CD1c-positive myeloid dendritic cell (primary cell): ENCODE measurements at regions not wholly inside any gene's neighbourhood (a gene's known extent, or its start where the extent isn't known, plus 50 kb on each side); places are given as distances from the start of the nearest gene placed in this dataset.

Experiments
- DNase-seq: peaks from one replicate; pipeline ENCODE4 v3.0.0-alpha.2; 2016; ENCODE audit errors: extremely low spot score

GRCh38 chr6:105494688-105495087 lies 91.8 kb upstream of the PREP start:
- no peak for DNase-seq

- DNase-seq: no peak
Observed at GRCh38 chr6:105493736-105494135, 90.9 kb upstream of the PREP start.

- DNase-seq: no peak
Observed at GRCh38 chr6:105492706-105493673, 90.1 kb upstream of the PREP start.

GRCh38 chr6:105489216-105489530 lies 86.3 kb upstream of the PREP start:
- peak; percentile 17 for DNase-seq

GRCh38 chr6:105488516-105489215 lies 85.8 kb upstream of the PREP start:
- peak; percentile 40 for DNase-seq

GRCh38 chr6:105487040-105487790 lies 84.3 kb upstream of the PREP start:
- no peak for DNase-seq

GRCh38 chr6:105485456-105485855 lies 82.6 kb upstream of the PREP start:
- DNase-seq: no peak

GRCh38 chr6:105484238-105485161 lies 81.6 kb upstream of the PREP start:
- peak; percentile 66 for DNase-seq

- DNase-seq: no peak
Observed at GRCh38 chr6:105483492-105483891, 80.6 kb upstream of the PREP start.

GRCh38 chr6:105482921-105483320 lies 80.0 kb upstream of the PREP start:
- no peak for DNase-seq

GRCh38 chr6:105482227-105482844 lies 79.5 kb upstream of the PREP start:
- no peak for DNase-seq

GRCh38 chr6:105476978-105477377 lies 74.1 kb upstream of the PREP start:
- no peak for DNase-seq

GRCh38 chr6:105474234-105474633 lies 71.4 kb upstream of the PREP start:
- no peak for DNase-seq

GRCh38 chr6:105469946-105470345 lies 67.1 kb upstream of the PREP start:
- DNase-seq: no peak

- no peak for DNase-seq
Observed at GRCh38 chr6:105468850-105469249, 66.0 kb upstream of the PREP start.

GRCh38 chr6:105460860-105461259 lies 58.0 kb upstream of the PREP start:
- DNase-seq: no peak

GRCh38 chr6:105459864-105460263 lies 57.0 kb upstream of the PREP start:
- no peak for DNase-seq

- DNase-seq: no peak
Observed at GRCh38 chr6:105459049-105459448, 56.2 kb upstream of the PREP start.

- no peak for DNase-seq
Observed at GRCh38 chr6:105458551-105458950, 55.7 kb upstream of the PREP start.

- no peak for DNase-seq
Observed at GRCh38 chr6:105458084-105458483, 55.2 kb upstream of the PREP start.

GRCh38 chr6:105453968-105454367 lies 51.1 kb upstream of the PREP start:
- DNase-seq: no peak
